NCI-H2081 treated with DMSO at 0.1 percent for 48 hours (cell line): ENCODE measurements at regions not wholly inside any gene's neighbourhood (a gene's known extent, or its start where the extent isn't known, plus 50 kb on each side); places are given as distances from the start of the nearest gene placed in this dataset.
"Not testable (repeated sequence)": the region's sequence is repeated elsewhere in the genome, so short reads cannot be mapped to it uniquely, and the experiment has no call there.

Source experiments
- DNase-seq: peaks from one replicate; lab custom pipeline; 2025; lab: John Stamatoyannopoulos, UW

DNA sequence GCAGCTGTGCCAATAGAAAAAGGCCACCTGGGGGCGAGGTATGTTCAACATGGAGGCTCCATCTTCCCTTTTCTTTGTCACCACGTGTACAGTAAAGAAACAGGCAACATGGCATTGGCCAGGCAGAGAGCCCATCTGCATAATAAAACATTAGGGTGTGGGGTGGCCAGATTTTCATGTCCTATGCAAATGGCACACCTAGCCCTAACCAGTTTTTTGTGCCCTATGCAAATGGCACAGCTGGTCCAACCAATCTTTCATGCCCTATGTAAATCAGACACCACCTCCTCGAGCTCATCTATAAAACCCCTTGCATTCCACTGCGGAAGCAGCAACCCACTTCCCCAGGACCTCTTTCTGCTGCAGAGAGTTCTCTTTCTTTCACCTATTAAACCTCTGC, 149.1 kb upstream of the RGS6 start:
- DNase-seq: no peak

GRCh38 chr14:71783786-71784185, 148.4 kb upstream of the RGS6 start:
- DNase-seq: no peak

DNA sequence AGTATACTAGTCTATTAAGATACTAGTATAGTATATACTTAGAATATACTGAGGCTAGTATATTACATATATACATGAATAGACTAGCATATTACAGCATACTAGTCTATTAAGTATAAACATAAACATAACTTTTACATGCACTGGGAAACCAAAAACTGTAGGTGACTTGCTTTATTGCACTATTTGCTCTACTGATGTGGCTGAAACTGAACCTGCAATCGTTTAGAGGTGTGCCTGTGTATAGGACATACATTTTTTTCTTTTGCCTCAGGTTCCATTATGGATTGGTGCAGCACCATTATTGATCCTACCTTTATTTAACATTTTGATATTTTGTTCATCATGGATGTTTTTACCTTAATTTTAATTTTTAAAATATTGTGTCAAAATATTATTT, 143.2 kb upstream of the RGS6 start:
- no peak for DNase-seq

GRCh38 chr14:71799841-71800240, 132.4 kb upstream of the RGS6 start:
- no peak for DNase-seq

GRCh38 chr14:71800878-71801277, 131.4 kb upstream of the RGS6 start:
- DNase-seq: no peak

GRCh38 chr14:71803539-71804260, 128.5 kb upstream of the RGS6 start:
- DNase-seq: no peak

DNA sequence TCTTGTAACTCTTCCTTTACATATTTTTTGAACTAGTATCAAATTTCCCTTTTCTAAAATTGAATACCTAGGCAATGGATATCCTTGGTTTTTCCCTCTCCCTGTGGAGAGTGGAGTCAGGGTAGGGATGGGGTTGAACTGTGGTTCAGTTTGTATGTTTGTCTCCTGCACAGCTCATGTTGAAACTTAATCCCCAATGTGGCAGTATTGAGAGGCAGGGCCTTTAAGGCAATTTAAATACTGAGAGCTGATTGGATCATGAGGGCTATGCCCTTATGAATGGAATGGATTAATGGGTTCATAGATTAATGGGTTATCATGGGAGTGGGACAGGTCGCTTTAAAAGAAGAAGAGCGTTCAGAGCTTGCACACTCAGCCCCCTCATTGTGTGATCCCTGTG, 127.2 kb upstream of the RGS6 start:
- no peak for DNase-seq

- DNase-seq: not testable (repeated sequence)
Observed at GRCh38 chr14:71807049-71807448, 125.2 kb upstream of the RGS6 start.

- DNase-seq: not testable (repeated sequence)
Observed at GRCh38 chr14:71810800-71811199, 121.4 kb upstream of the RGS6 start.

- no peak for DNase-seq
Observed at GRCh38 chr14:71812693-71813092, 119.5 kb upstream of the RGS6 start.

- DNase-seq: no peak
Observed at GRCh38 chr14:71815110-71815509, 117.1 kb upstream of the RGS6 start.

- no peak for DNase-seq
Observed at GRCh38 chr14:71824816-71825215, 107.4 kb upstream of the RGS6 start.

DNA sequence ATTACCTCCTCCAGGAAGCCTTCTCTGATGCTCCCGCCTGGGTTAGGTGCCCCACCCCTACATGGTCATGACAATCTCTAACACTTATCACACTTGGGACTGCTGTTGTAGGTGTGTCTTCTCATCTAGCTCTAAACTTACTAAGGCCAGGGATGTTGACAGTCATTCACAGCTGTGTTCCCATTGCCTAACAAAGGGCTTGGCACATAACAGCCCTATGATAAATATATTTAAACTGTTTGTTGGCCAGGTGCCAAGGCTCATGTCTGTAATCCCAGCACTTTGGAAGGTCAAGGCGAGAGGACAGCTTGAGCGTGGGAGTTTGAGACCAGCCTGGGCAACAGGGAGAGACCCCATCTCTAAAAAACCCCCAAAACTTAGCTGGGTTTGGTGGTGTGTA, 98.8 kb upstream of the RGS6 start:
- no peak for DNase-seq

GRCh38 chr14:71834284-71835204, 97.7 kb upstream of the RGS6 start:
- DNase-seq: no peak

- DNase-seq: no peak
Observed at GRCh38 chr14:71852181-71852580, 80.0 kb upstream of the RGS6 start.

DNA sequence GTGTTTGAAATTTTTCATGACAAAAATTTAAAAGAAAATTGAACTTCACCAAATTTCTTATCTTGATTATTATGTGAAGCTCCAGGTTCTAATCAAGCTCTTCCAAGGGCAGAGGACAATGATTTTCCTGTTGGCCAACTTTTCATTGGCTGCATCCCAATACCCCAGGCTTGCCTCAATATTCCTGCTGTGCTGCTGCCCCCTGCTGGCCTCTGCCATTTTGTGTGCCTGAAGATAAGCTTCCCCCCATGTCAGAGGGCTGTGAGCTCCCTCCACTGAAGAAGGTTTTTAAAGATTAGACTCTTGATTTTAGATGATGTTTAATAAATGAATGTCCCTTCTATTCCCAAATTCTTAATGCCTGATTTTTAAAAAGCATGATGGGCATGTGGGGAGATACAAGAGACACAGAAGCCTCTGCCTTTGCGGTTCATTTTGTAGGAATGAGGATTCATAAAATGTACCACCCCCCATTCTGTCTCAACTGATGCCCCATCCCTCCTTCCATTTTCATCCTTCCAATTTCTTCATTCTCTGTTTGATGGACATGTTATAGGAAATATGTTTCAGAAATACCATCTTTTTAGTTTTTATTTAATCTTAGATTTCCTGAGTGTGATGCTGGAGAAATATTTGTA, 76.7 kb upstream of the RGS6 start:
- no peak for DNase-seq

- DNase-seq: no peak
Observed at GRCh38 chr14:71856199-71856919, 75.9 kb upstream of the RGS6 start.

- DNase-seq: no peak
Observed at GRCh38 chr14:71863049-71863448, 69.2 kb upstream of the RGS6 start.

- no peak for DNase-seq
Observed at GRCh38 chr14:71863766-71864165, 68.5 kb upstream of the RGS6 start.
